ENCODE measurements at regions not wholly inside any gene's neighbourhood (a gene's known extent, or its start where the extent isn't known, plus 50 kb on each side); places are given as distances from the start of the nearest gene placed in this dataset.

DNA sequence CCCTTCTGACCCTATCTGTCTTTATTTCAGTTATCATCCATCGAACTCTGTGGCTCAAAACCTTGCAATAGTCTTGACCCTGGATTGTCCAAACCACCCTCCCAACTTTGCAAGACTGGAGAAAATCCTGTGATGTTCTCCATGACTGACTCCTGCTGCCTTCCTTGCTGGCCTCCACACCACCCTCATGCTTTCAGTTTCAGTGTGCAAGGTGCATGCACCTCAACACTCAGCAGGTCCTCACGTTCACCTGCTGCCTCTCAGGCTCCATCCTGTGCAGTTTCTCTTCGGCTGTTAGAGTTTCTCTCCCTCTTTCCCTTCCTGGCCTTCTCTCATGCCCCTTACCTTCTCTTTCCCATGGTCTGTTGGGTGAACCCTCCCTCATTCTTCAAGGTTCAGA is 59.4 kb upstream of the ASIC2 start:
- TF ChIP-seq GATA3 (IDR thresholded peaks at IDR 0.05; ENCODE audit: low read depth, low read length) (no peak), GATA2 (IDR thresholded peaks at IDR 0.05; ENCODE audit: low read depth, low read length) (no peak)

DNA sequence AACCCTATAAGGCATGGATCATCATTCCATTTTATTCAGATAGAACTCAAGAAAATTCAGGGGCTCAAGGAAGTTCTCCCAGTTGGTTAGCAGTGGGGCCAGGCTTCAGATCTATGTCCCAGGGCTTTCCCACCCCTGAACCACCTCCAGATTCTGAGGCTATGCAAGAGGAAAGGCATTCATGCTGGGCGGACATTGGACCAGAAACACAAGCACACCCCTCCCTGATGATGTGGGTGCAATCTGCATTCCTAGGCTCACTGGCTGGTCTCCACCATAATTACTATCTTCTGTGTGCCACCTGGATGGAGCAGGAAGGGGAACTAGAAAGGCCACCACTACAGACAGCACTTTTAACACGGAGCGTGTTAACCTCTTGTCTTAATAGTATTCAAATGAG is 63.2 kb upstream of the ASIC2 start:
- TF ChIP-seq GATA3 (IDR thresholded peaks at IDR 0.05; ENCODE audit: low read depth, low read length) (no peak), GATA2 (IDR thresholded peaks at IDR 0.05; ENCODE audit: low read depth, low read length) (no peak)

DNA sequence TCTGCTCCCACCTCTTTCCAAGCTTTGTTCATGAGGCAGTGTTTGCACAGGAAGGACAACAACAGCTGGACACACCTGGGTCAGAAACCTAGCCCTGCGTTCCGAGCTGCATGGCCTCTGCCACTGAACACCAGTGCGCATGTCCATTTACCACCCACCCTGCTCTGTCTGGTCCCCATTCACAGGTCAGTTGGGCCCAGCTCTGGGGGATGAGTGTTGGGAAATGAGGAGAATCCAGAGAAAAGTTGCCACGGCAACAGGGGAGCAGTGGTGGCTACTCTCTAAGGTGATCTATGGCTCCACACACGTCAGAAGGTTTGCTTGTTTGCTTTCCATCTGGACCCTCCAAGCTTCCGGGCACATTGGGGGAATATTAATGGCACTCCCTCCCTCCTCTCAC is 70.4 kb upstream of the ASIC2 start:
- no peak for TF ChIP-seq GATA3 (IDR thresholded peaks at IDR 0.05; ENCODE audit: low read depth, low read length)

DNA sequence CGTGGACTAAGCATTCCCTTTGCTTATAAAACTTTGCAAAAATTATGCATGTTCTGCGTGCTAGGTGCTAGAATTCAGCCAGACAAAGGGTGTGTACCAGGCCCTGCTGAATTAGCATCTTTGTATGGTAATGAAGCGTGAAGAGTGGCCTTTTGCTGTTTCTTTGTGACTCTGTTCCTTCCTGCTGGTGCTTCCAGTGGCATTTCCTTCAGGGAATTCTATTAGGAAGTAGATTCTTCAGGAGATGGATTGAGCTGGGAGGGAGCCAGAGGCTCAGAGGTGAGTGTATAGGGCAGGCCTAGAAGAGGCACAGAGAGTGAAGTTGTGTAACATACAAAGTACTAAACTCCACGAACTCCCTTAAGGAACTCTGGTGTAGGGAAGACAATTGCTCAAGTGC is 73.9 kb upstream of the ASIC2 start:
- TF ChIP-seq GATA3 (IDR thresholded peaks at IDR 0.05; ENCODE audit: low read depth, low read length): no peak
- no peak for TF ChIP-seq GATA2 (IDR thresholded peaks at IDR 0.05; ENCODE audit: low read depth, low read length)

DNA sequence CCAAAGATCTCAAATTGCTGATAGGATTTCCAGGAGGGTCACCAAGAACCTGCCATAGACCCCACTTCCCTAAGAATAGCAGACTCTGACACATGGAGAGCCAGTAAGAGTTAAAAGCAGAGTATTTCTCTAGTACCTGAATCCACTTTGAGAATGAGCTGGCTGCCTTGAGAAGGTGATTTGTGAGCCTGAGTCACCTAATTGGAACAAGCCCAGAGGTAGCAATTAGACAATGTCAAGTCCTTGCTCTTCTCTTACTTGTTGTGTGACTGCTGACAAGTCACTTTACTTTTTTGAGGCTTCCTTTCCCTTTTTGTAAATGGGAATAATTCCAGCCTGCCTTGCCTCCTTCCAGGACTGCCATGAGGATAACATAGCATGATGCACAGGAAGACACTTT is 76.1 kb upstream of the ASIC2 start:
- no peak for TF ChIP-seq GATA3 (IDR thresholded peaks at IDR 0.05; ENCODE audit: low read depth, low read length)
- no peak for TF ChIP-seq GATA2 (IDR thresholded peaks at IDR 0.05; ENCODE audit: low read depth, low read length)

DNA sequence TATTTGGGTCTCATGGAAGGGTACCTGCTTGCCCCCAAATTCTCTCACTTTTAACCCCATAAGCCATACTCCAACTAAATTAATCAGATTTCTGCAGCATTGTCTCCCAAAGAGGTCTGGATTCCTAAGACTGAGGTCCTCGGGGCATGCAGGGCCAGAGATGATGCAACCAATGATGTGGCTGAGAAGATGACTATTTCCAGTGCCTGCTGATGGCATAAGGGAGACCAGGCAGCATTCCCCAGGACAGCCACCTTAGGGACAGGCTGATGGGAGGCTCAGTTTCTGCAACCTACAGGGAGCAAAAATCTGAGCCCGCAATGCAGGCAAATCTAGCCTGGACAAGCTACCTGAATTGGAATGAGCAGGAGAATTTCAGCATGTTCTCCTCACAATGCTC is 76.8 kb upstream of the ASIC2 start:
- TF ChIP-seq GATA3 (IDR thresholded peaks at IDR 0.05; ENCODE audit: low read depth, low read length) (no peak), GATA2 (IDR thresholded peaks at IDR 0.05; ENCODE audit: low read depth, low read length) (no peak)

DNA sequence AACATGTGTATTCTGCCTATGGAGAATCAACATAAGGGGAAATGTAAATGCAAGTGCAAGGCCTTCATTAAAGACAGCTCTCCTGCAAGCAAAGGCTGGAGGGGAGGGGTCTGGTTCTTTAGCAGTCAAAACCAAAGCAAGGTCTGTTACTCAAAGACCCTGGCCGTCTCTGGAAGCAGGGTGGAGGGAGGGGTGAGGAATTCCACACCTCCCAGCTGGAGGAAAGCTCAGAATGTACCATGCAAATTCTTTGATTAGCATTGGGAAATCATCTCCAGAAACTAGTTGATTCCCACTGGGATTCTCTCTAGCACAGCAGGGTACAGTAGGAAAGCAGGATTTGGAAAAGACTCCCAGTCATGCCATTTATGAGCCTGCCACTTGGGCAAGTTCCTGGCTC is 77.3 kb upstream of the ASIC2 start:
- no peak for TF ChIP-seq GATA2 (IDR thresholded peaks at IDR 0.05; ENCODE audit: low read depth, low read length)
- TF ChIP-seq GATA3 (IDR thresholded peaks at IDR 0.05; ENCODE audit: low read depth, low read length): no peak

DNA sequence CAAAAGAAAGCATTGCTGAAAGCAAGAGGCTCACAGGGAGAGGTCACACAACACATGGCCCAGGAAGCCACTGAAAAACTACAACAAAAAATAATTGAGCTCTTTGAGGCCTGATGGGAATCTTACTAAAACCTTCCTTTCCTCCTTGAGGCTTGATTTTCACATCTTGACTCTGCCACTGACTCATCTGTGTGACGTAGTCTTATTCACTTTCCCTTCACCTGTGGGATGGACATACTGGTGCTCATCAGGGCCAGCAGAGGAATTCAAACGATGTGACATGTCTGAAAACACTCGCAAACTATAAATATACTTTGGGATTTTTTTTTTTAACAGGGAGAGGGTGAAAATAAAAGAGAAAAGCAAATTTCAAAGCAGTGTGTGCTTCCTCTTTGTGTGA is 78.3 kb upstream of the ASIC2 start:
- TF ChIP-seq GATA2 (IDR thresholded peaks at IDR 0.05; ENCODE audit: low read depth, low read length): no peak
- TF ChIP-seq GATA3 (IDR thresholded peaks at IDR 0.05; ENCODE audit: low read depth, low read length): no peak

DNA sequence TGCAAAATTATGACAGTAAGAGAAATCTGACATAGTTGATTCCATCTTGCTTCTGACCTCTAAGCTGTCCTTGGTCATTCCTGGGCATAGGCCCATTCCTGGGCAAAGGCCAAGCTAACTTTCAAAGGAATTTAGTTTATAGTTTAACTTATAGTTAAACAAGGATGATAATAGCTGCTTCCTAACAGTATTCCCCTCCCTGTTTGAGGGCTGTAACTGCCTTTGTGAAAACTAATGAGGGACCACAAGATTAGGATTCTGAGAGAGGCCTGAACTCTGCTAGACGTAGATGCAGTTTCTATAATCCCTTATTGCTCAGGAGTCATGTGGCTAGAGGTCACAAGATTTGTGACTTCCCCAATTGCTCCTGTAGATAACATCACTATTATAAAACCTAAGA is 80.2 kb upstream of the ASIC2 start:
- TF ChIP-seq GATA3 (IDR thresholded peaks at IDR 0.05; ENCODE audit: low read depth, low read length): no peak
- no peak for TF ChIP-seq GATA2 (IDR thresholded peaks at IDR 0.05; ENCODE audit: low read depth, low read length)

DNA sequence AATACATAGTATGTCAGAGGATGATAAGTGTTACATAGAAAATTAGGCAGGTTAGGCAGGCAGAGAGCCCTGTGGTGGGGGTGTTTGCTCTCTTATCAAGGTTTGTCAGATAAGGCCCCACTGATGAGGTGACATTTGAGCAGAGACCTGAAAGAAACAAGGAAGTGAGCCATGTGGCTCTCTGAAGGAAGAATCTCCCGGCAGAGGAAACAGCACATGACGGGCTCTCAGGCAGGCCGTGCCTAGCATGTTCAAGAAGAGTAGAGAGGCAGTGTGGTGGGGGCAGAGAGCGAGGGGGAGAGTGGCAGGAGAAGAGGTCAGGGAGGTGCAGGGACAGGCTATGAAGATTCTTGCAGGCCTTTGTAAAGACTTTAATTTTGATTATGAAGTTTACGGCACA is 82.0 kb upstream of the ASIC2 start:
- no peak for TF ChIP-seq GATA3 (IDR thresholded peaks at IDR 0.05; ENCODE audit: low read depth, low read length)
- no peak for TF ChIP-seq GATA2 (IDR thresholded peaks at IDR 0.05; ENCODE audit: low read depth, low read length)

DNA sequence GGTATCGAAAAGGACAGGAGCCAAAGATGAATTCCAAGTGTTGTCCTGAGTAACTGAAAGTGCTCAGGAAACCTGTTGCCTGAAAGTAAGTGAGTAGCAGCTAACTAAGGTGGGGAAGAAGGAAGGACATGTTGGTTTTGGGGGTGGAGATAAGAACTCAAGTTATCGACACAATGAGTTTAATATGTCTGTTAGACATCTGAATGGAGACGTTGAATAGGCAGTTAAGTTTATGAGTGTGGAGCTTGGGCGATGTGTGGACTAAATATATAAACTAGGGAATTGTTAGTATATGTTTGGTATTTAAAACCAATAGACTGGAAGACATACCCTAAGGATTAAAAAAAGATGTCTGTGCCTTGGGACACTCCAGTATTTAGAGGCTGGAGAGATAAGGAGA is 82.7 kb upstream of the ASIC2 start:
- no peak for TF ChIP-seq GATA3 (IDR thresholded peaks at IDR 0.05; ENCODE audit: low read depth, low read length)
- no peak for TF ChIP-seq GATA2 (IDR thresholded peaks at IDR 0.05; ENCODE audit: low read depth, low read length)

DNA sequence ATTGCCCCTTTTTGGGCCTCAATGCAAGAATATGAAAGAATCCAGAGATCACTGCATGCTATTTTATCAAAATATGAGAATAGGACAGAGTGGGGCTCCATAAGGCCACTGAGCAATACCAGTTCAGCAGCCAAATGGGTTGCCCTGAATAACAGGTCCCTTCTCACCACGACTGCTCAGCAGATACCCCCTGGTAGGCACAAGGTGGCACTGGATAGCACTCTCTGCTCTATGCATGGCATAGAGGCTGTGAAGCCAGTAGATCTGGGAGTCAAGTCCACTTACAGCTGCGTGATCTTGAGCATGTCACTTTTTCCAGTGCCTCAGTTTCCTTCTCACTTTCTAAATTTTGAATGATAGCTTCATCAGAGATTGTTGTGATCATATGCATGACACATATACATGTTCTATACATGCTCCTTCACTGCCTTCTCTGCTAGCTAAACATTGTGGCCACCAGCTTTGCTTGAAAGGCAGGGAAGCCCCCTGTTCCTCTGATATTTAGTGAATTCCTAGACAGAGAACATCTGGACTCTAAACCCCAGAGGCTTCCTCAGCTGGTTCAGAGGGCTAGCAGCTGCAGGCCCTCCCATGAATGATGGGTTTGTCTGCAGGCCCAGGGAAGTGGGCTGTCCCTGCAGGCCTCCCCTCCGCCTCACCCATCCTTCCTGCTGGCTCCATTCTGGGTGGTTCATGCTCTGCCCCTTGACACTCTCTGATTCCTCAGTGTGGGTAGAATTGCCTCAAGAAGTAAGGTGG is 84.9 kb upstream of the ASIC2 start:
- TF ChIP-seq GATA2 (IDR thresholded peaks at IDR 0.05; ENCODE audit: low read depth, low read length) (no peak), GATA3 (IDR thresholded peaks at IDR 0.05; ENCODE audit: low read depth, low read length) (no peak)

DNA sequence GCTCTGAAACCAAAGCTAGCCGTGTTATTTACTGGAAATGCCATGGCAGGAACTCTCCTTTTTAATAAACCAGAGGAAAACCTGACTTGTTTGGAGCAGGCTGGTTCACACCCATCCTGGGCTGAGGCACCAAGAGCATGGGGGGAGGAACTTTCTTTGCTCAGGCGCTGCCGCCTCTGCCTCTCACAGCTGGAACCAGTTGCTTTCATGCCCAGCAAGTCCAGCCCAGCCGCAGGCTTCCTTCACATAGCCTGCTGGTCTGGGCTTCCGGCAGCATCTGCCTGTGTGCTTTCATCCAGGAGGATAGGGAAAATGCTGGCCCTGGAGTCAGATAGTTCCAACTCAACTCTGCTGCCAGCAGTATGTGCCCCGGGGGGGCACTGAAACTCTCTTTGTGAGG is 88.1 kb upstream of the ASIC2 start:
- TF ChIP-seq GATA2 (IDR thresholded peaks at IDR 0.05; ENCODE audit: low read depth, low read length) (no peak), GATA3 (IDR thresholded peaks at IDR 0.05; ENCODE audit: low read depth, low read length) (no peak)

DNA sequence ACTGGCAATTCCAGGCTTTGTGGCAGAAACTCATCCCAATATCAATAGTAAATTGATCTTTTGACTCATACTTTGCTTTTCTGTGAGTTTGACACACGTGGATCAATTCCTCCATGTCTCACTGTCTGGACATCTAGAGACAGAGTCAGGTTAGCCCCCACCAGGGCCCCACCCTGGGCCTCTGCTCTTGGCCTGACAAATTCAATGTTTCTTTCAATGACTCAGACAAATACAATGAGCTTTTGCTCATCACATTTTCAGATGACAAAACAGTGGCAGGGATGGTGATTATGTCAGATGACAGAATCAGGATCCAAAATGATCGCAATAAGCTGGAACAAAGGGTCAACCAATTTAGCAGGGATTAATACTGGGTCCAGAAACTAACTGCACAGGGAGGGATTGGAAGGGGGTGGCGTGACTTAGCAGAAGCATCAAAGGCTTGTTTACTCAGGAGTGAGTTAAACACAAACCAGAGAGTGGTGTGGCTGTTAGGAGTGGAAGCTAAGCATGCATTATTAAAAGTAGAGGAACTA is 90.5 kb upstream of the ASIC2 start:
- TF ChIP-seq GATA2 (IDR thresholded peaks at IDR 0.05; ENCODE audit: low read depth, low read length) (no peak), GATA3 (IDR thresholded peaks at IDR 0.05; ENCODE audit: low read depth, low read length) (no peak)

DNA sequence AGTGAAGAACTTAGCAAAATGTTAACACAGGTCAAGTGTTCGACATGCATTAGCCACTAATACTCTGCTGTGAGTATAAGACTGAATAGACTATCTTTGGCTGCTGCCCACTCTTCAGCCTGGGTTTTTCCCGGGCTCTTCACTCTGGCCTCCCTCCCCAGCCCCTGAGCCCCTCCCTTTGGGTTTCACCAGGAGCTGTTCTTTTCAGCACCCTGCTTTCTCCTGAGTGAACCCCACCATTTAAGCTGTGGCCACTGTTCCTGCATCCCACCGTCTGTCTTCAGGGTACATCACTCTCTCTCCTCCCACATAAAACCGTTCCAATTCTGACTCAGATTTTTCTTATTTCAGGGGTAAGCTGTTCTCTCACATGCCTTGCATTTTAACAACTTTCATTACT is 92.0 kb upstream of the ASIC2 start:
- TF ChIP-seq GATA3 (IDR thresholded peaks at IDR 0.05; ENCODE audit: low read depth, low read length): no peak

DNA sequence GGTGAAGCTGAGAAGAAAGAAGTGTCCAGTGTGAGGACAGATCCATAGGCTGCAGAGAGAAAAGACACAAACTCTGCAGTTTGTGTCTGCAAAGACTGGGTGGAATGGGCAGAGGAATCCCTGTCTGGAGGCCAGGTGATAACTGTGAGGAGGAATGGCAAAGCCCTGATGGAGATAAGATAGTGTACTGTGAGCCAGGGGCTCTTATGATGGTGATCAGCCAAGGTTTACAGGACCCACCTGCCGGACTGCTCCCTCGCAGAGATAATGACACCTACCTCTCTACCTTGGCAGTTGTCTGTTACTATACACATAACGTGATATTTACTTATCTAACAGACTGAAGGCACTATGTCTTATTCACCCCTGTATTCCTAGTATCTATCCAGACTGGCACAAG is 92.6 kb upstream of the ASIC2 start:
- TF ChIP-seq GATA3 (IDR thresholded peaks at IDR 0.05; ENCODE audit: low read depth, low read length): no peak
- peak; percentile 40; the same call in 1 of the 2 replicates for TF ChIP-seq GATA2 (IDR thresholded peaks at IDR 0.05; ENCODE audit: low read depth, low read length)
